ENCODE measurements at regions not wholly inside any gene's neighbourhood (a gene's known extent, or its start where the extent isn't known, plus 50 kb on each side); places are given as distances from the start of the nearest gene placed in this dataset.

GRCh38 chr10:93177511-93177910 is 103.8 kb downstream of the CYP26A1 start:
- H3K9me3 ChIP-seq (ENCODE audit: control insufficient read depth, insufficient read depth, low read depth, low read length): no peaks in the 10 kb centered on the region
- H3K36me3 ChIP-seq (ENCODE audit: control insufficient read depth, insufficient read depth, low read length): no peaks in the 10 kb centered on the region
- H3K4me3 ChIP-seq (replicated peaks in 1 of 4; ENCODE audit: control extremely low read depth in 1 of 4, insufficient read depth in 1 of 4, low read depth in 3 of 4, low read length in 4 of 4): no peak overlapping the region
- peaks cover 7% of the 10 kb centered on the region for H3K27me3 ChIP-seq (ENCODE audit: control insufficient read depth, insufficient read depth, low read length)
- H3K27ac ChIP-seq (ENCODE audit: insufficient read depth, low read length): no peak overlapping the region
- no peak overlapping the region for H3K9ac ChIP-seq (ENCODE audit: insufficient read depth, low read length)
- TF ChIP-seq CTCF (conservative IDR thresholded peaks at IDR 0.05 in 1 of 2, IDR thresholded peaks at IDR 0.05 in 1 of 2; ENCODE audit: low read depth in 1 of 2, low read length in 2 of 2): no peak
- TF ChIP-seq EZH2 (IDR thresholded peaks at IDR 0.05; ENCODE audit: low read length, missing control alignments): no peak
- DNase-seq (ENCODE audit: low read depth in 2 of 2): no peak
- H3K4me1 ChIP-seq (ENCODE audit: control insufficient read depth, extremely low read depth, insufficient read depth, low read length): no peaks in the 10 kb centered on the region
- no peaks in the 10 kb centered on the region for H3K79me2 ChIP-seq (ENCODE audit: control insufficient read depth, insufficient read depth, low read length)
- H3K4me2 ChIP-seq (ENCODE audit: extremely low read depth, insufficient read depth, low read length): no peak overlapping the region
- no peak overlapping the region for H2AFZ ChIP-seq (ENCODE audit: low read length)
- no peaks in the 10 kb centered on the region for H4K20me1 ChIP-seq (ENCODE audit: control insufficient read depth, extremely low read depth, insufficient read depth, low read length)

- no peak overlapping the region for H2AFZ ChIP-seq (ENCODE audit: low read length)
- no peaks in the 10 kb centered on the region for H3K36me3 ChIP-seq (ENCODE audit: control insufficient read depth, insufficient read depth, low read length)
- no peak overlapping the region for H3K4me3 ChIP-seq (replicated peaks in 1 of 4; ENCODE audit: control extremely low read depth in 1 of 4, insufficient read depth in 1 of 4, low read depth in 3 of 4, low read length in 4 of 4)
- H3K9ac ChIP-seq (ENCODE audit: insufficient read depth, low read length): no peak overlapping the region
- H3K9me3 ChIP-seq (ENCODE audit: control insufficient read depth, insufficient read depth, low read depth, low read length): no peaks in the 10 kb centered on the region
- no peak for DNase-seq (ENCODE audit: low read depth in 2 of 2)
- TF ChIP-seq CTCF (conservative IDR thresholded peaks at IDR 0.05 in 1 of 2, IDR thresholded peaks at IDR 0.05 in 1 of 2; ENCODE audit: low read depth in 1 of 2, low read length in 2 of 2) (no peak), EZH2 (IDR thresholded peaks at IDR 0.05; ENCODE audit: low read length, missing control alignments) (no peak)
- H3K27ac ChIP-seq (ENCODE audit: insufficient read depth, low read length): no peak overlapping the region
- H4K20me1 ChIP-seq (ENCODE audit: control insufficient read depth, extremely low read depth, insufficient read depth, low read length): no peaks in the 10 kb centered on the region
- no peak overlapping the region for H3K4me2 ChIP-seq (ENCODE audit: extremely low read depth, insufficient read depth, low read length)
- no peaks in the 10 kb centered on the region for H3K4me1 ChIP-seq (ENCODE audit: control insufficient read depth, extremely low read depth, insufficient read depth, low read length)
- H3K27me3 ChIP-seq (ENCODE audit: control insufficient read depth, insufficient read depth, low read length): peaks cover 7% of the 10 kb centered on the region
- H3K79me2 ChIP-seq (ENCODE audit: control insufficient read depth, insufficient read depth, low read length): no peaks in the 10 kb centered on the region
These were observed 104.5 kb downstream of the CYP26A1 start for GRCh38 chr10:93178226-93178625.

GRCh38 chr10:93180482-93180931 is 106.8 kb downstream of the CYP26A1 start:
- H3K36me3 ChIP-seq (ENCODE audit: control insufficient read depth, insufficient read depth, low read length): no peaks in the 10 kb centered on the region
- H3K9ac ChIP-seq (ENCODE audit: insufficient read depth, low read length): no peak overlapping the region
- H3K79me2 ChIP-seq (ENCODE audit: control insufficient read depth, insufficient read depth, low read length): no peaks in the 10 kb centered on the region
- H2AFZ ChIP-seq (ENCODE audit: low read length): peak overlapping the region; percentile 0
- H3K4me1 ChIP-seq (ENCODE audit: control insufficient read depth, extremely low read depth, insufficient read depth, low read length): no peaks in the 10 kb centered on the region
- peak; percentile 39 to 49 for DNase-seq (ENCODE audit: low read depth in 2 of 2)
- no peaks in the 10 kb centered on the region for H4K20me1 ChIP-seq (ENCODE audit: control insufficient read depth, extremely low read depth, insufficient read depth, low read length)
- H3K9me3 ChIP-seq (ENCODE audit: control insufficient read depth, insufficient read depth, low read depth, low read length): no peaks in the 10 kb centered on the region
- H3K4me3 ChIP-seq (replicated peaks in 1 of 4; ENCODE audit: control extremely low read depth in 1 of 4, insufficient read depth in 1 of 4, low read depth in 3 of 4, low read length in 4 of 4): no peak overlapping the region
- H3K27ac ChIP-seq (ENCODE audit: insufficient read depth, low read length): no peak overlapping the region
- TF ChIP-seq EZH2 (IDR thresholded peaks at IDR 0.05; ENCODE audit: low read length, missing control alignments): no peak
- no peak for TF ChIP-seq CTCF (conservative IDR thresholded peaks at IDR 0.05 in 1 of 2, IDR thresholded peaks at IDR 0.05 in 1 of 2; ENCODE audit: low read depth in 1 of 2, low read length in 2 of 2)
- no peak overlapping the region for H3K4me2 ChIP-seq (ENCODE audit: extremely low read depth, insufficient read depth, low read length)
- H3K27me3 ChIP-seq (ENCODE audit: control insufficient read depth, insufficient read depth, low read length): no peaks in the 10 kb centered on the region
